Activated CD8-positive, alpha-beta memory T cell treated with anti-CD3 and anti-CD28 coated beads, Interleukin-2, amount 50 U/mL, for 1 hour (primary cell): ENCODE measurements at regions not wholly inside any gene's neighbourhood (a gene's known extent, or its start where the extent isn't known, plus 50 kb on each side); places are given as distances from the start of the nearest gene placed in this dataset.
"Not testable (repeated sequence)": the region's sequence is repeated elsewhere in the genome, so short reads cannot be mapped to it uniquely, and the experiment has no call there.

ENCODE experiments used
- DNase-seq: peaks from one replicate; pipeline ENCODE4 v3.0.0-alpha.2; 2020; ENCODE audit errors: extremely low read depth

DNA sequence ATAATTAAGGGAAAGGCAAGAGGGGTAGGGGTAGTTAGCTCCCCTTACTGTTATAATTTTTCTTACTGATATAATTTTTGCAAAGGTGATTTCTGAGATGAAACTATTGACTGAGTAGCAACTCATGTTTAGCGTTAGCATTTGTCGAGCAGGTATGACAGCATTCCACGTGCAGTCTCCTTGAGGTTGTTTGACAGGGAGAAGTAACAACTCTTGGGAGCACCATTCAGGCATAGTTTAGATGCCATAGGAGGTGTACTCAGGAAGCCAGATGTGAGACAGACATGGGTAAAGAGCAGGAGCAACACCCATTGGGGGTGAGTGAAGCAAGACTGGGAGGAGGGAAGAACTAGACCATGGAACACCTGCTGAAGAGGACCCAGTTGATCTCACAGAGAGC lies 96.6 kb upstream of the KLF6 start:
- DNase-seq, result no peak

DNA sequence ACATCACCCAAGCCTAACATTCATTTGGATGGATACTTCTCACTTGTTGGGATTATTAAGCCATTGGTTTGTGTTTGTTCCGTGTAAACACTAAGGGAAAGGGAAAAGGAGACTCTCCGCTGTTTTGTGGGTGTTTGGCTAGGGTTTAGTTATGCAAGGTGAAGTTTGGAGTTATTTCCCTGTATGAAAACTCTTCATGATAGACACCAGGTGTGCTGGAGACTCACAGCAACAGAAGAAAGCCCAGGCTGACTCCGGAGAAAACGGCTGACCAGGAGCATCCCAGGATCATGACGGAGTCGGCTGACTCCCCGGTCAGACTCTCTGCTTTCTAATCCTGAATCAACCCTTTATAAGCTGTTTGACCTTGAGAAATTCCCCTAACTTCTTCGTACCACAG lies 94.1 kb upstream of the KLF6 start:
- DNase-seq, result no peak

DNA sequence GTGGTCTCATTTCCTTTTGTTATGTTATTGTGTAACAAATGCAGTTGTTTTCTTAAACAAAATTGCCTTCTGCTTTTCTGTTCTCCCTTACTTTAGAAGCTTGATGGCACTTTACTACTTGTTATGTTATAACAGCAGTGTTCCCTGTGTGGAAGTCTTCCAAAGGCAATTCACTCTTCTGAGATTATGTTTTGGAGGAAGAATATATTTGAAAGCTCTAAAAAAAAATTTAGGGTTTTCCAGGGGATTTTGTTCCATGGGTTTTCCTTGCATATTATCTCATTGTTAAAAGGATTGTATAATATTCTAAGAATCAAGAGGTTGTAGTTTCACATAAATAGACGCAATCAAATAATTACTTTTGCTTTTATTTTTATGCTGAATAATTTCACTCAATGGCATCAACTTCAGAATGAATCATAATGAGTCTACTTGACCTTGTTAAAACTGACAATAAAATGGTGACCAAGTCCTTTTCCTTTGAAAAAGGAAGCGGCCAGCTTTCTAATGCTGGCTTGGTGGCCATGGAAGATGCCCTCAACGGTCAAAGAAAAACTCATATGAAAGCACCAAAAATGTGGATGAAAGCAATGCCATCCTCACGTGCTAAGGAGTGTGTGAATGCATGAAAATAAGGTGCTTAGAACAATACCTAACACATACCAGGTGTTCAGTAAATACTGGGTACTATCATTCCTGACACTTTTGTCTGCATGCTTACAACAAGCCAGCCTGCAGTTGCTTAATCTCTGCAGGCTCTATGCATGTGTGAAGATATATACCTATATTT lies 92.4 kb upstream of the KLF6 start:
- no peak for DNase-seq

DNA sequence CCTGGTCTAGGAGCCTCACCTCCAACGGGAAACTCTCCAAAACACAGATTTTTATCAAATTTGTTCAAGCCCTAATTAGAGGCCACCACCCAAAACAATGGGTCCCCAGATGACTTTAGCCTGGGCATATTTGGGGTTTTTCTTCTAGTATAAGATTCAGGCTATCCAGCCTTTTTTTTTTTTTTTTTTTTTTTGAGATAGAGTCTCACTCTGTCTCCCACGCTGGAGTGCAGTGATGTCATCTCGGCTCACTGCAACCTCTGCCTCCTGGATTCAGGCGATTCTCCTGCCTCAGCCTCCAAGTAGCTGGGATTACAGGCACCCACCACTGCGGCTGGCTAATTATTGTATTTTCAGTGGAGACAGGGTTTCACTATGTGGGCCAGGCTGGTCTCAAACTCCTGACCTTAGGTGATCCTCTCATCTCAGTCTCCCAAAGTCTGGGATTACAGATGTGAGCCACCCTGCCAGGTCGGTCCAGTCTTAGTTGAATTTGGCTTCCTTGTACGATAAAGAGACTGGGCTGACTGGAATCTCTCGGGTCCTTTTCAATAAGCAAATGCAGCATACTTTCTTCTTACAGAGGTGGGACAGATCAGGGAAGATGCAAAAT lies 91.4 kb upstream of the KLF6 start:
- no peak for DNase-seq

DNA sequence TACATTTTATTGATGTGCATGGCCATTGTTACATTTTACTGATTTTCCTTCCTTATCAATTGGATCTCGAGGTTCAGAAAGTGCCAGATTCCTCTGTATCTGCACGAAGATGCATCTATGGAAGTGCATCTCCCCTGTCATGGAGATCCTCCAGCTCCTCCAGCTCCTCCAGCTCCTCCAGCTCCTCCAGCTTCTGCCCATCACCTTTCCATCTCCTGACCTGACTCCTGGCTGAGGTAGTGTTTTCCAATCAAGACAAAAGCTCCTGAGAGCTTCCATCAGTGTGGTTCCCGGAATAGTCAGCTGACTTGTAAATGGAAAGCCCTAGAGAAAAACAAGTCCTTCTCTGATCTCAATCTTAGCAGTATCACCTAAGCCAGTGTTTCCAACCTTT lies 90.8 kb upstream of the KLF6 start:
- no peak for DNase-seq

DNA sequence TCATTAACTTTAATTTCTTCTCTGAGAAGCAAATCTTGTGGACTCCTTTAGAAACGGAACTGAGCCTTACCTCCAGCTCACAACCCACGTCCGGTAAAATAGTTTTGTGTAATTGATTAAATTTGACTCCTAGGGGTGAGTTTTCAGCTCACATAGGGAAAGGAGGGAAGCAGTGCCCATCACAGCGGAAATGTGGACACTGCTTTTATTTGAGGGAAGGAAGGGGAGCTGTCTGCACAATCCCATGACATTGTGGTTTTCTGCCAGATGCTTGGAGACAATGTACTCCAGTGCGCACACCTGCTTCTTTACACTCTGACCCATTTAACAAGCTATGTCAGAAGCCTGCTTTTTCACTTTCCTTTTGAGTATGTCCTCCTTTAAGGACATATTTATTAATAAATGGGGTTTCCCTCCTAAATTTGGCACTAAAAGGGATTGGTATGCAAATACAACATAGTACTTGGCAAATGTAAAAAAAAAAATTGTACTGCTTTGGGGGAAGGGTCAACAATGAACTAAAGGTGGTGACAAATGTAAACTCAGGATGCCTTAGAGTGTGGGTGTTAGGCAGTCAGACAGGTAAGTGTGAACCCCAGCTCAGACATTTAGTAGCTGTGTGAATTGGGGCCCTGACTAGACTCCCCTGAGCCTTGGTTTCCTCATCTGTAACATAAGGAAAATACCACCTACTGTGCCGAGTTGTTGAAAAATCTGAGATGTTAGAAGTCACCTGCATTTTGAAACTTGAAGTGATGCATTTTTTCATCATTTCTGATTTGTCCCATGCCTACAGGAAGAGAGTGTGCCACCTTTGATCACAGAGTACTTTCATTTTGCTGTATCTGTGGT lies 90.2 kb upstream of the KLF6 start:
- DNase-seq, result no peak

DNA sequence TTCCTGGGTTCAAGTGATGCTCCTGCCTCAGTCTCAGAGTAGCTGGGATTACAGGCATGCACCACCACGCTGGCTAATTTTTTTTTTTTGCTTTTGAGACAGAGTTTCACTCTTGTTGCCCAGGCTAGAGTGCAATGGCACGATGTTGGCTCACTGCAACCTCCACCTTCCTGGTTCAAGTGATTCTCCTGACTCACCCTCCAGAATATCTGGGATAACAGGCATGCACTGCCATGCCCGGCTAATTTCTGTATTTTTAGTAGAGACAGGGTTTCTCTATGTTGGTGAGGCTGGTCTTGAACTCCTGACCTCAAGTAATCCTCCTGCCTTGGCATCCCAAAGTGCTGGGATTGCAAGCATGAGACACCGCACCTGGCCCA lies 89.6 kb upstream of the KLF6 start:
- not testable (repeated sequence) for DNase-seq

DNA sequence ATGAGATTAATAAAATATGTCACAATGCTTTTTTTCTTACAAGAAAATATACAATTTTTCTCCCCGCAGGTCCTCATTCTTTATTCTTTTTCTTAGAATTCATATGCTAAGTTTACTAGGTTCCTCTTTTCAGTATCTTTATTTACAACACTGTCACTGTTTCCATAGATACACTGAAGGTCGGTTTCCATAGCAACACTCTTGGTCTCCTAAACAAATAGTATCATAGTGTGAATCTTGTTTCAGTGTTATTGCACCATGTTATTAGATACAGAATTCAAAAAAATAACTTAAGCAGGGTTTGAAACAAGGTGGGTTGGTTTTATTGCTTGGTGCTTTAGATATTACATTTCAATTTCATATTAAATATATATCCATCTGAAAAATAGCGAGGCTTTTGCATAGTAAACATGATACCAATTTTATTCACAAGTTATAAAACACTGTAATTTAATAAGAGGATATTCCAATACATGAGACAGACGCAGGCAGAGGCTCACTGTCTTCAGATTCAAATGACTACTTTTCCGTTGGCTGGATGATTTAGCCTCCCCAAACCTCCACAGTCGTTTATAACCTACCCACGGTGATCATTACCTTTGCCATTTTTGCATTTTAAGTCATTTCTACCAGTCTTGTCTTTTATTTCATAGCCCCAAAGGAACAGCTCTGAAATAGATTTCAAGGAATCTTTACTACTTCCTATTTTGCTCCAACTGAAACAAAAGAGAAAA lies 88.9 kb upstream of the KLF6 start:
- no peak for DNase-seq

DNA sequence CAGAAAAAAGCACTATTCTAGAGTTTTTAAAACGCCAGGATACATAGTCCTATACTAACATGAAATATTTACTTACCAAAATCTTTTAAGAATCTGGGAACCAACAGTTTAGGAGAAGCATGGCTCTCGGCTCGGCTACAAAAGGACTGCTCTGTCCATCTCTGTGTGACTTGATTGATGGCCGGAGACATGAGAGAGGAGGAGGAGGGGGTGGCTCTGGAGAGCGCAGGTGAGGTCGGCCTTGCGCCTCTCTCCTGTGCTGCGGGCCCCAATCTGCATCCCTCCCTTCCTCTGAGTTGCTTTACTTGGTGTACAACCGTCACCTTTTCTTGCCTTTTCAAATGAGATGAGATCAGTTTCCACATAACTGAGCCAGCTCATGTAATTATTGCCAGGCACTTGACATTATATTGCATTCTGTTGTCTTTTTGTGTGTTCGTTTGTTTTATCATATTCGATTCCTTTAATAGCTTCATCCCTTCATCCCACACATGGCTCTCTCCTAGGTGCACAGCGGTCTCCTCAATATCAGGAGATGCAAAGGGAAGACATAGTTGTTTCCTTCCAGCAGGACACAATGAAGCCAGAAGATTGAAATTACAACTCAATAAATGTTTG lies 87.8 kb upstream of the KLF6 start:
- no peak for DNase-seq

DNA sequence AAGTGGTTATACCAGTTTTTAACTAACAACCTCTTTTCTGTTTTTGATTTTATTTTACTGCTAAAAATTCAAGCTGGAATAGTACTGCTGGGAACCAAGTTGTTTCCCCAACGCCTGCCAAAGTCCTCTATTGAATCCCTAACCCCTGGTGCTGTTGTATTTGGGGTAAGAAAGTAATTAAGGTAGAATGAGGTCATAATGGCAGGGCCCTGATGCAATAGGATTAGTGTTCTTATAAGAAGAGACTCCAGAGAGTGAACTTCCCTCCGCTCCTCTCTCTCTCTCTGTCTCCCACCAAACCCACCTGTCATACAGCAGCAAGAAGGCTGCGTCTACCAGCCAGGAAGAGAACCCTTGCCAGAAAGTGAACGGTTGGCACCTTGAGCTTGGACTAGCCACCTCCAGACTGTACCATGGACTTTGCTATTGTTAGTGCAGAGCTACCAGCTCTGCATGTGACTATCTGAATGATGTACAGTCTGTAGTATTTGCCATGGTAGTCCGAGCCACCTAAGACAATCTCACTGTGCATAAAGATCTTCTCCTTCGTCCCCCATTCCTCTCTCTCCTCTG lies 86.5 kb upstream of the KLF6 start:
- DNase-seq, result no peak

DNA sequence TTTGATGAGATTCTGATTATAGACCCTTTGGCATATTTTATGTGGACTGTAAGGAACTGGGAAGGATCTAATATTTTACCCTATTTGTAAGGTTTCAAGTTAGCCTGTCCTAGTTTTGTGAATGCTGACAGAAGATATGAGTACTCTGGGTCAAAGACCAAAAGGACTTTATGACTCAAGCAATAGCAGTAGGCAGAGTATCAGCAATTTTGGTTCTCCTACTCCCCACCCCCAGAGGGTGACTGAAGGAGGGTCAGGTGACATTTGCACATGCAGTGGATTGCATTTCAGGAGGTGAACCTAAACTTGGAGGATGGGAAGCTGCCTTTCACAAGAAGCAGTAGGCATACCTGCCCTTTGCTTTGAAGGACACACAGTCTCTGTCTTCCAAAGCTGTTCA lies 84.0 kb upstream of the KLF6 start:
- DNase-seq, result no peak

DNA sequence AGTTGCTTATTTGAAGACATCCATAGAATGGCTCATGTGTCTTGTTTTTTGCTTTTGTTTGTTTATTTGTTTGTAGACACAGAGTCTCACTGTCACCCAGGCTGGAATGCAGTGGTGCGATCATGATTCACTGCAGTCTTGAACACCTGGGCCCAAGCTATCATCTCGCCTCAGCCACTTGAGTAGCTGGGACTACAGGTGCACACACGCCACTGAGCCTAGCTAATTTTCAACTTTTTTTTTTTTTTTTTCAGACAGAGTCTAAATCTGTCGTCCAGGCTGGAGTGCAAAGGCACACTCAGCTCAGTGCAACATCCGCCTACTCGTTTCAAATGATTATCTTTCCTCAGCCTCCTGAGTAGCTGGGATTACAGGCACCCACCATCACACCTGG lies 83.3 kb upstream of the KLF6 start:
- no peak for DNase-seq

DNA sequence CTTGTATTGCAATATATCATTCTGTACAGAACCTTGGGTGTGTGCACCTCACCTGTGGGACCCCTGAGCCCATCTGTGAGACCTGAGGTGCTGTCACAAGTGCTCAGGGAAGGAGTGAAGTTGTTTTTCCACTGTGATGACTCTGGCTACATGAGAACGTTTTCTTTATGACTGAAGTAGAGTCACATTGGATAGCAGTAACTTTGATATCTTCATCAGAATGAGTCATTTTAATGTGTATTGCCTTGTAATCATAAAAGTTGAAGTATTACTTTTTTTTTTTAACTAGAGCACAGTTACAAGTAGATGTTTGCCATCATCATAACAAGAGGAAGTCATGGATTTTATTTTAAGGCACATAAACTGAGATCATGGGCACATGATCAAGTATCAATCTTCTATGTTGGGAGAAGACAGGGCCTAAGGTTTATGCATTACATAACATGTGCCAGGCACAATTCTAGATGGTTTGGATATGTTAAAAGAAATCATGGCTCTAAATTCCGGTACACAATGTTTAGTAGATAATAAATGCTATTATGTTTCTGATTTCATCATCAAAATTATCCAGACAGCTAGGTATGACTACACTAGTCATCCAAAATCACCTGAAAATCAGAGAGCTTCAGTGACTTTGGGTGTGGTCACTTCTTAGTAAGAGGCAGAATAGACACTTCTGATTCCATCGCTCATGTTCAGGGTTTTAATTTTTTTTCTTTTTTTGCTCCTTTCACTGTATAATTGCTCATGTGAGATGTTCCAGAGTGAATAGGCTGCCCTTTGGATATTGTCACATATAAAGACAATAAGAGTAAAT lies 82.7 kb upstream of the KLF6 start:
- no peak for DNase-seq

DNA sequence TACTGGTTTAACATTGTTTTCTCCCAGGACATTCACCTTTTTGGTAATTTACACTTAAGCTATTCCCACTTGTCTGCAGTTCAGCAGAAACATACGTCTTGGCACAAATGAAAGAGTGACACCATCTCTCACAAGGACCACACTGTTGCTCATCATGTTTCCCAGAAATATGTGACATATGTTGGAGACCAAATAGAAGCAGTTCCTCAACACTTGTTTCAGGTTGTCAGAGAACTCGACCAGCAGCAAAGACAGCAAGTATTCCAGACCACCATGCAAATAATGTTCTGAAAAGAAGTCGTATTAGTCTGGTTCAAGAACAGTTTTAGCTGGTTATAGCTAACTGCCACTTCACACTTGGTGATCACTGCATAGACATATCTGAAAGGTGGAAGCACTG lies 81.3 kb upstream of the KLF6 start:
- no peak for DNase-seq

DNA sequence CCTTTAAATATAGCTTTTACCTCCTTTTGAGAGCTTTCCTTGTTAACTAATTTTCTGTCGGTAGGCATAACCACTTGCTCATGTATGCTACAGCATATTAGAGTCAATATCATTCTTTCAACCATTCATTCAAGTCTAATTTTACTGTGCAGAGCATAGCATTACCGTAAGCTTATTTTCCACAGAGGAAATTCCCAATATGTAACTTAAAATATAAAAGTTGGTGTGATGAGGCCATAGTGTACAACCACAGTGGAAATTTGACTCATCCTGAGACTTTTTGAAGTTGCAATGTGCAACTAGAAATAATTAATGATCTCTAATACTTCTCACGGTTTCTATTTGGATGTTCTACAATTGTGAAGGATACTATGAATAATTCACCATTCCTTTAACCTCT lies 80.6 kb upstream of the KLF6 start:
- no peak for DNase-seq

DNA sequence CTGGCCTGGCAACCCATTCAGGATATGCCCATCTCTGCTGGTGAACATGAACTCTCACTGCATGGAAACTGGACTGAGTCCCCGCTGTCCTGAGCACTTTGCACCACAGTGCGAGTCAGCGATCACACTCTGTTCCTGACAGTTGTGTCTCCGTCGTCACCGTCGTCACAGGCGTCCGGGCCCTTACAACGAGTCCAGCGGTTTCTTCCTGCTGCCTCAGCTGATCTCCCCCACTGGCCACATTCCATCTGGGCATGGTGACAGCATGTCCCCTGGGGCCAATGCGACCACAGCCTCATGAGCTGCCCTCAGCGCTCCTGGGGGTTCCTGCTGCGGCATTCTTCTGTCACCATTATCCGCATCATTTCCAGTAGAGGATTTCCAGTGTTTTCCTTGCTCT lies 76.8 kb upstream of the KLF6 start:
- no peak for DNase-seq

DNA sequence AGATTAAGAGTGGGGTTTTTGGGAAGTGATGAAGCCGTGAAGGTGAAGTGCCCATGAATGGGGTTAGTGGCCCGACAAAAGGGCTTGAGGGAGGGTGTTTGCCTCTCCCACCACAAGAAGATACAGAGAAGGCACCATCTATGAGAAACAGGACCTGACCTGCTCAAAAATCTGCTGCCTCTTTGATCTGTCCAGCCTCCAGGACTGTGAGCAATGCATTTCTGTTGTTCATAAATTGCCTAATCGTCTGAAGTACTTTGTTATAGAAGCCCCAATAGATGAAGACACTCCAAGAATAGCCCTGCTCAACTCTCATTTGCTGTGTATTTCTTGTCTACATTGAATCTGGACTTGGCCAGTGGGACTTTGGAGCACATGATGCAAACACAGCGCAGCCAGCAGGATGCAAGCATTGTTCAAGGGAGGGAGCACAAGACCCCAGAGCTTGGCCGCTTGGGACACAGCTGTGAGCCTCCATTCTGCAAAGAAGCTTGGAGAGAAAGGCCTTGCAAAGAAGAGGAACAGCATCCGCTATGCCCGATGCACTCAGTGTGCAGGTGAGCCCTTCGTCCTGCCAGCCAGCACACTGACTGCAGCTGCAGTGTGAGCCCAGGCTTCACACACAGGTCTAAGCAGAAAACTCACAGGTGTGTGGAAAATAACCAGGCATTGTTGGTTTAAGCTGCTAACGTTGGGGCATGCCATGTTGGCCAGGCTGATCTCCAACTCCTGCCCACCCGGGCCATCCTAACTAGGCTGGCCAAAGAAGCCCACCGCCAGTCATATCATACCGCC lies 73.2 kb upstream of the KLF6 start:
- no peak for DNase-seq

DNA sequence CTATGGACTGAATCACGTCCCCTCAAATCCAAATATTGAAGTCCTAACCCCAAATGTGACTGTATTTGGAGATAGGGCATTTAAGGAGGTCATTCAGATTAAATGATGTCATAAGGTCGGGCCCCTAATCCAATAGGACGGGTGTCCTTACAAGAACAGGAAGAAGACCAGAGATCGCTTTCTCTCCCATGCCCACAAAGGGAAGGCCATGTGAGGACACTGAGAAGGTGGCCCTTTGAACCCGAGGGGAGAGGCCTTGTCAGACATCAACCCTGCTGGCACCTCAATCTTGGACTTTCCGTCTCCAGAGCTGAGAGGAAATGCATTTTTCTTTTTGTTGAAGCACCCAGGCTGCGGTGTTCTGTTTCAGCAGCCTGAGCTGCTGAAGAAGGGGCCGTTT lies 72.3 kb upstream of the KLF6 start:
- DNase-seq, result no peak

DNA sequence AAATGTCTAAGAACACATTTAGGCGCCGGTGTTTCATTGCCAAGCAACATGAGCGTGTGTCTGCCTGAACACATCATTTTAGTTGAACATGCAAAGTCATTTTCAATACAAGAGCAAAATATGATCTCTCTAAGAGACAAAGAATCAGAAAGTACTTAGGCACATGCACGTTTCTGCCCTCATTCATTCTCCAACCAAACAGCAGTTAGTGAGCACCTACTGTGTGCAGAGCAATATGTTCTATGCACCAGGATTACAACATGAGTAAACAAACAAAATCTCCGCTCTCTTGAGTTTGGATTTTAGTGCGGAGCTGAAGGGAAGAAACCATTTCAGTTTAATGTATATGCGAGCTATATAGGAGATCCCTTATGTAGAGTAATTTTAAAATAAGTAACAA lies 71.6 kb upstream of the KLF6 start:
- no peak for DNase-seq
